ENCODE measurements at regions not wholly inside any gene's neighbourhood (a gene's known extent, or its start where the extent isn't known, plus 50 kb on each side); places are given as distances from the start of the nearest gene placed in this dataset.
"Not testable (repeated sequence)": the region's sequence is repeated elsewhere in the genome, so short reads cannot be mapped to it uniquely, and the experiment has no call there.

DNA sequence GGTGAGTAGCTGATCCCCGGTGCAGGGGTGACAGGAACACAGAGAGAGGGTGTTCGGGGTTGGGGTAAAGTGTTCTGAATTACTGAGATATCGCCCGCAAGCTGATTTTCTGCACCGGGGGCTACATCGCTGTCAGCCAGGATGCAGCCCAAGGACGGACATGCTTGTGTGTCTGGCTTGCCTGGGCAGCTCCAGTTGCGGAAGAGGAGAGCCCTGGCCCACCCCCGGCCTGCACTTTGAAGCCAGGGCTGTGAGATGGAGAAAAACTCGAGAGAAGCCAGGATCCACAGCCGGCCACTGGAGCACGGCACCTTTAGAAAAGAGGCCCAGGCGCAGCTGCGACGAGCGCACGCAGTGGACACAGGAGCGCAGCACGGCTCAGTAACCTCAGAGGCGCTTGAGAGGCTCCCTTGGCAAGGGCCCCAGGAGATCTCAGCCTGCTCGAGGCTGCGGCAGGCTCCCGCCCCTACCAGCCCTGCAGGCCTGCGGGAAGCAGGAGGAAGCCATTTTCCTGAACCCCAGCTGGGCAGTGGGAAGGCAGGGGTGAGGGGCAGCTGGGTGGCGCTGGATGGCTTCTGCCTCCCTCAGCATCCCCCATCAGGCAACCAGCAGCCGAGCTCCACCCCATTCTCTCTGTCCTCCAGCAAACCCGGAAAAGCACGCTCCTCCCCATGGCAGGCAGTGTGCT, 59.2 kb downstream of the C9orf50 start:
- DNase-seq = no peak

GRCh38 chr9:129560881-129561306, 60.0 kb downstream of the C9orf50 start:
- DNase-seq = no peak

DNA sequence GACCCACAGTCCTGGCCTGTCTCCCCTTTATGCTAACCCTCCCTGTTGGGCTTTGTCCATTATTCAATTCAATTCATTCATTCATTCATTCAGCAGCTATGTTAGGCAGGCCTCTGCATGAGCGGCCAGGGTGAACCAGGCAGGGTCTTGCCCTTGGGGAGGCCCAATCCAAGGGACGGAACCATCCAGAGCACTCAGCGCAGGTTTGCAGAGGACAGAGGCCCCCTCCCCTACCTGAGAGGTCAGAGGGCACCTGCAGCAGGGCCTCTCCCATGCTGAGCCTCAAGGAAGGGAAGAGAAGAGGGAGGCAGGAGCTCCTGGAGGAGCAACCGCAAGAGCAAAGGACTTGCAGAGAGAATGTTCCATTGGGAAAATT, 61.4 kb downstream of the C9orf50 start:
- DNase-seq = peak; percentile 20

- DNase-seq = peak; percentile 34
Measured at GRCh38 chr9:129558551-129559505, 62.1 kb downstream of the C9orf50 start.

GRCh38 chr9:129558063-129558550, 62.8 kb downstream of the C9orf50 start:
- no peak for DNase-seq

GRCh38 chr9:129557192-129558036, 63.5 kb downstream of the C9orf50 start:
- peak; percentile 81 for DNase-seq

GRCh38 chr9:129556491-129557191, 64.3 kb downstream of the C9orf50 start:
- DNase-seq = no peak

DNA sequence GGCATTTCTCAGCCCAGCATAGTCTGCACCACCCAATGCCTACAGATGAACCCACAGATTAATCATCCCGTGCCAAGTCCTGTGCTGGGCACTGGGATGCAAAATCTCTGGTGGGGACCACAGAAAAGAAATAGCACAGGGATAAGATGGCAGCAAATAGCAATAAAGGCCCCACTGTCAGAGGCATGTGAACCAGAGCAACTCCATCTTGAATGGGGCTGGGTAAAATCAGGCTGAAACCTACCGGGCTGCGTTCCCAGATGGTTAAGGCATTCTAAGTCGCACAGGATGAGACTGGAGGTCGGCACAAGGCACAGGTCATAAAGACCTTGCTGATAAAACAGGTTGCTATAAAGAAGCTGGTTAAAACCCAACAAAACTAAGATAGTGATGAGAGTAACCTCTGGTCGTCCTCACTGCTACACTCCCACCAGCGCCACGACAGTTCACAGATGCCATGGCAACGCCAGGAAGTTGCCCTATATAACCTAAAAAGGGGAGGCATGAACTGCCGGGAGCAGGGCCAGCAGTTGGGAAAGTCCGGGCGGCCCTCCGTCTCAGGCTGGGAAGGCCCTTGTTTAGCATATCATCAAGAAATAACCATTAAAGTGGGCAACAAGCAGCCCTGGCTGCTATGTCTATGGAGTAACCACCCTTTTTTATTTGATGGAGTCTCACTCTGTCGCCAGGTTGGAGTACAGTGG, 65.2 kb downstream of the C9orf50 start:
- DNase-seq = no peak

- no peak for DNase-seq
Measured at GRCh38 chr9:129554649-129555048, 66.3 kb downstream of the C9orf50 start.

DNA sequence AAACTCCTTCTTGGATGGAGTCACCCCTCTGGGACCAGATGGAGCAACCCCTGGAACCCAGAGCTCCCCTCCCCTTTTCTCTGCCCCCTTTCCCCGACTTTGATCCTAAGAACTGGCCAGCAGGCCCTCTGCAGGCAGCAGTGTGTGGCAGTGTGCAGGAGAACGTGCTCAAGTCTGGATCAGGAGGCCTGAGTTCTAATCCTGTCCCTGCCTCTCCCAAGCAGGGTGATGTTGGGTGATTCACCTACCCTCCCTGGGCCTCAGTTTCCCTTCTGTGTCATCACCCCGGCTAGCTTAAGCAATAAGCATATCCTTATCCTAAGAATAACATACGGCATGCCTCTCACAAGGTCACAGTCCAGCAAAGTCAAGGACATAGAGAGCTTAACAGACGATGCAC, 67.6 kb downstream of the C9orf50 start:
- DNase-seq = no peak

- DNase-seq = no peak
Measured at GRCh38 chr9:129552064-129552463, 68.8 kb downstream of the C9orf50 start.

- no peak for DNase-seq
Measured at GRCh38 chr9:129551393-129551973, 69.4 kb downstream of the C9orf50 start.

DNA sequence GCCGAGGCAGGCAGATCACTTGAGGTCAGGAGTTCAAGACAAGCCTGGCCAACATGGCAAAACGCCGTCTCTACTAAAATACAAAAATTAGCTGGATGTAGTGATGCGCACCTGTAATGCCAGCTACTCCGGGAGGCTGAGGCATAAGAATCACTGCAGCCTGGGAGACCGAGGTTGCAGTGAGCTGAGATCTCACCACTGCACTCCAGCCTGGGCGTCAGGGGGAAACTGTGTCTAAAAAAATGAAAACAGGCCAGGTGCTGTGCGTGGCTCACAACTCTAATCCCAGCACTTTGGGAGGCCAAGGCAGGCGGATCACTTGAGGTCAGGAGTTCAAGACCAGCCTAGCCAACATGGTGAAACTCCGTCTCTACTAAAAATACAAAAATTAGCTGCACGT, 69.9 kb downstream of the C9orf50 start:
- DNase-seq = not testable (repeated sequence)

GRCh38 chr9:129550199-129550839, 70.6 kb downstream of the C9orf50 start:
- DNase-seq = peak; percentile 90

DNA sequence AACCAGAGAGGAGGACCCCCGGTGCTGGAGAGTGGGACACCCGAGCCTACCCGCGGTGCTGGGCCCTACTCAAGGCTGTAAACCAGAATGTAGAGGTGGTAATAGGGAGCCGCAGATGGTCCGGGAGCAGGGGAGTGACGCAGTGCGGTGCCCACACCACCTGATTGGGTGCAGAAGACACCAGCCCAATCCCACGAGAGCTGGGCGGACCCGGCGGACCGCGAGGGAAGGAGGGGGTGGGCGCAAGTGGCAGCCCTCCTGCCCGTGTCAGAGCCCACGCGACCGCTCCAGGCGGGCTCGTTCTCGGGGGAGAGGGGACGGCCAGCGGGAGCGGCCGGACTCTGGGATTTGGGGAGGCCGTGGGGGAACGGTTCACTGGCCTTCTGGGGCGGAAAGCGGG, 71.2 kb downstream of the C9orf50 start:
- DNase-seq = peak; percentile 67

GRCh38 chr9:129549139-129549538, 71.8 kb downstream of the C9orf50 start:
- DNase-seq = no peak

GRCh38 chr9:129548571-129549135, 72.2 kb downstream of the C9orf50 start:
- DNase-seq = peak; percentile 44

DNA sequence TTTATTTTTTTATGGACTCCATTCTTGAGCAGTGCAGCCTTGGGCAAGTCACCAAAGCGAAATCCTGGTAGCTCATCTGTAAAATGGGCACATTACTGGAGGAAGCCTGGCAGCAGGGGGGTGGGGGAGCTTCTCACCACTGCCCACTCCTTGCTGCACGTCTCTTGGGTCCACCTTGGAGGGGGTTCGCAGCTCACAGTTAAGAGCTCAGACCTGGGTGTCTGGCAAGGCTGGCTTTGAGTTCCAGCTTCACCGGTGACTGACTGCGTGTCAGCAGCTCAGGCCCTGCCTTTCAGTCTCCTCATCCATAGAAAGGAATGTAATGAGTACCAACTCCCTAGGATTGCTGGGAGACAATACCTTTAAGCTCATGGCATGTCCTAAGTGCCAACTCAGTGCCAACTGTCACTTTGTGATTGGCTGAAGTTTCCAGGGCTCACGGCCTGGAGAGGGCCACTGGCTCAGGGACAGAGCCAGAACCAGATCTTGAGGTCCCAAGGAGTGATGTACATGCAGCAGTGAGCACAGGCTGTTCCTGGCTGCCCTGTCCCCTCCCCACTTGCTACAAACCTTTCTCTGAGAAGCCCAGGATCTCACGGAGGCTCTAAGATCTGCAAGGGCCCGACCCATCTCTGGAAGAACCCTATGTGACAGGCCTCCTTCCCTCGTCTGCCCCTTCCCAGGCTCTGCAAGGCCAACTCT, 72.9 kb downstream of the C9orf50 start:
- peak; percentile 0 for DNase-seq

DNA sequence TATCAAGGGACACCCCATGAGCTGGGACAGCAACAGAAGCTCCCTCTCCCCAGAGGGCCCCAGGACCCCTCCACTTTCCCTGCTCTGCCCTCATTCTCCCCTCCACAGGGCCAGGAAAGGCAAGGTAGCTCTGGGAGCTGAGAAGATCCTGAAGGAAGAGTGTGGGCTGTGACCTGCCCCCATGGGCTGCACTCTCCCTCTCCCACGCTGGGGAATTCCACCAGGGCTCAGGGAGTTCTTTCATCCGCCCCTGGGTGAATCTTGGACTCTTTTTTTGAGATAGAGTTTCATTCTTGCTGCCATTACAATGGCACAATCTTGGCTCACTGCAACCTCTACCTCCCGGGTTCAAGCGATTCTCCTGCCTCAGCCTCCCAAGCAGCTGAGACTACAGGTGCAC, 73.8 kb downstream of the C9orf50 start:
- peak; percentile 18 for DNase-seq

DNA sequence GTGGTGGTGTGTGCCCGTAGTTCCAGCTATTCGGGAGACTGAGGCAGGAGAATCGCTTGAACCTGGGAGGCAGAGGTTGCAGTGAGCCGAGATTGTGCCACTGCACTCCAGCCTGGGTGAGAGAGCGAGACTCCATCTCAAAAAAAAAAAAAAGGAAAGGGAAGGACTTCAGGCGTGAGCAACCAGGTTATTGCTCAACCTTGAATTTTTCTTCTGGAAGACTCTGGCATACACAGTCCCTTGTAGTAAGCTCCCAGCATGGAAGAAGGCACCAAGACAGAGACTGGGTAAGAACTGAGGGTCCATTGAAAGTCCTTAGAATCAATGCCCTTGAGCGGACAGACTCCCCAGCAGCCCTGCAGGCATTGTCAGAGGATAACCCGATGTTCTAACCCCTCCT, 75.0 kb downstream of the C9orf50 start:
- not testable (repeated sequence) for DNase-seq

Data from left hindlimb (tissue), 1 donor.